Pons (tissue), 1 donor: ENCODE measurements at regions not wholly inside any gene's neighbourhood (a gene's known extent, or its start where the extent isn't known, plus 50 kb on each side); places are given as distances from the start of the nearest gene placed in this dataset.

Source experiments
- DNase-seq: peaks from one replicate; pipeline ENCODE4 v3.0.0-alpha.2; 2016; ENCODE audit warnings: low spot score

DNA sequence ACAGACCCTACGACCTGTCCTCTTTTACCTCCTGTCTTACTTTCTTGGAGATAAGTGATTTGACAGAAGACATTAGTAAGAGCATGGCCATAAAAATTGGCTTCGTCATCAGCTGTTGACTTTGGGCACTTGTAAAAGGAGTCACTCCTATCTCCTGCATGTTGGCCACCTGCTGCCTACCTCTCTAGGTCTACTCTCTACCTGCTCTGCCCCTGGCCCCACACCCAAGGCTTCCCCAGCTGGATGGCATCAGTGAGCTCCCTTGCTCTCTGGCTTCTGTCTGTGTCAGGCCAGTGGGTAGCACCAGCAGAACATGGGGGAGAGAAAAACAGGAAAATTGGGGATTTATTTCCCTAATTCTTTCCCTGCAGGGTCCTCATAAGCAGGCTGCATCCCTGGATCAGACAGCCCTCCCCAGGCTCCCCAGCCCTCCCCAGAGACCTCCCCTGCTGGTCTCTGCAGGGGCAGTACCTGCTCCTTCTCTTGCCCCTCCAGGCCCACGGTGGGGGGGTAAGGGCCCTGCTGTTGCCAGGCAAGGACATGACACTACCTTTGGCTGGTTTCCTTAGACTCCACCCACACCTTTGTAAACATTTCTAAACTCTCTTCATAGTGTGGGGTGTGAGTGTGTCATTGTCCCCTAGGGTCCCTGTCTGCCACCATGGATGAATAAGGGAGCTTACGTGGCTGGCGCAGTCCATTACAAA is 157.0 kb upstream of the NECTIN1 start:
- no peak for DNase-seq

DNA sequence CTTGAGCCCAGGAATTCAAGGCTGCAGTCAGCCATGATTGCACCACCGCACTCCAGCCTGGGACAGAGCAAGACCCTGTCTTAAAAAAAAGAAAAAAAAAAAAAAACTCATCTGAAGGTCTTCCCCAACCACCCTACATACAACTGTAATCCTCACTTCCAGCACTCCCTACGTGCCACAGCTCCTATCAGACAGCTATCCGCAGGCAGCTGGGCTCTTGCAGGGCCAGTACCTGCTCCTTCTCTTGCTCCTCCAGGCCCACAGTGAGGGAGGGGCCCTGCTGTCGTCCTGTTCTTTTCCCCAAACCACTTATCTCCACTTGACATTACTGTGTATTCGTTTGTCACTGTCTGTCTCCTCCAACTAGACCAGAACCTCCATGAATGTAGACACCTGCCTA is 156.1 kb upstream of the NECTIN1 start:
- DNase-seq: no peak

DNA sequence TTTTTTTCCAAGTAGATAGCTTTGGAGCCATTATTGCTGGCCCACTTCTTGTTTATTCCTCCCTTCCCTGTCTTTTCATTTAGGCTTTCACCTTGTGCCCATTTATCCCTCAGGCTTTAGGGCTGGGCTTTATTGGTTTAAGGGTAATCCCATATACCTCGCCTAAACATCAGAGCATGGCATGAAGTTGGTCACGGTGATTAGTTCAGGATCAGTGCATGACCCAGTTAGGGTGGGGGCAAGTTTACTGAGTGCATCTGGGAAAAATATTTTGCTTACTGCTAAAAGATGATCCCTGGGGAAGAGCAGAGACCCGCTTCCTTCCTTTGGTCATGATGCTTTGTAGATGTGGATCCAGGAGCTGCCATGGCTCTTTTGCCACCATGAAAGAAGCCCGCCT is 153.3 kb upstream of the NECTIN1 start:
- DNase-seq: no peak

DNA sequence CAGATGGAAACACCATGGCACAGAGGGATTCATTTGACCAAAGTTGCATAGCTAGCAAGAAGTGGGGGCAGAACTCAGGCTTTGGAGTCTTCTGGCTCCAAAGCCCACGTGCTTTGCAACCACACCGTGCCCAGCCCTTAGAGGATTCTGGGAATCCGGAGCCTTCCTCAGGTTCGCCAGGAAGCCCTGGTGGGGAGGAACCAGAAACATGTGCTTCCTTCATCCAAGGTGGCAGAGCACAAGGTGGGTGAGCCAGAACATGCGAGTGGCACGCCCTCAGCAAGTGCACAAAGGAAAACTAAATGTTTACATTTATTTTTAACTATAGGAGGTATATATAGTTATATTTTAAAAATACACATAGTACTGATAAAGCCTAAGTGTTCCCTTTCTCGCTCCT is 151.9 kb upstream of the NECTIN1 start:
- DNase-seq: no peak

DNA sequence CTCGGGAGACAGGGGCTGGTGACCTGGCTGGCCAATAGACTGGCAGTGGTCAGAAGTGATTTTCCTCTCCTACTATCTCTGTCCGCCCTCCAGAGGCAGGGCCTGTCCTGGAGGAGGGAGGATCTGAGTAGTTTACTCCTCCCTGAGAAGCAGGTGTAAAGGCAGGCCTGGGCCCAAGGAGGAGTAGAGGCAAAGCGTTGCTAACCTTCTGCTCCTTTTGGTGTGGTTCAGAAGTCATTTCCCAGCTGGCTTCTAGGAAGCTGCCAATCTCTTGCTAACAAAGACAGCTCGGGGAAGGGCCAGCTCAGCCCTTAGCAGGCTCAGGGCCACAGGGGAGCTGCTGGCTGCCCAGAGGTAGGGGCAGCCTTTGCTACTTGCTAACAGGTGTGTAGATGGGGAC is 151.1 kb upstream of the NECTIN1 start:
- DNase-seq: no peak

DNA sequence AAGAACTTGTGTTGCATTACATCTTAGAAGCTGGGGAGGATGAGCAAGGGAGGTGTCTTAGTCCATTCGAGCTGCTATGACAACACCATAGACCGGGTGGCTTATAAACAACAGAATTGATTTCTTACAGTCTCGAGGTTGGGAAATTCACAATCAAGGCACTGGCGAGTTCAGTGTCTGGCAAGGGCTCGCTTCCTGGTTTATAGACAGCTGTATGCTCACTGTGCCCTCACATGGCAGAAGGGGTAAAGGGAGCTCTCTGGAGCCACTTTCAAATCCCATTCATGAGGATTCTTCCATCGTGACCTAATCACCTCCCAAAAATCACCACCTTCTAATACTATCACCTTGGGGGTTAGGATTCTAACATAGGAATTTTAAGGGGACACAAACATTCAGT is 150.0 kb upstream of the NECTIN1 start:
- DNase-seq: peak; percentile 53

DNA sequence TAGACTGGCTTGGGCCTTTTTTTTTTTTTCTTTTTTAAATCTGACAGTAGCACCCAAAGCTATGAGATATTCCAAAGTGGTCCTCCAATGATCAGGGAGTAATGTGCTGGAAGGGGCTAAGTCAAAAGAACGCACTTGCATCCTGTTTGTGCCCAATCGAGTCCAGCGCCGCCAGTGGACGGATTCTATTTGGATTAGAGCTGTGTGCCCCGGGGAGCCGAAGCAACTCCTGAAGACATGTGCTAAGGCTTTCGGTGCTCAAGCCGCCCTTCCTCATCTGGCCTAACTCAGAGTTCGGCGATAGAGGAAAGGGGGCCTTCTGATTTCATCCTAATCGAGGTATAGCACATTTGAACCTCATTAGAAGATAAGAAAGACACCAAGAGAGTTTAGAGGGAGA is 147.8 kb upstream of the NECTIN1 start:
- DNase-seq: no peak

DNA sequence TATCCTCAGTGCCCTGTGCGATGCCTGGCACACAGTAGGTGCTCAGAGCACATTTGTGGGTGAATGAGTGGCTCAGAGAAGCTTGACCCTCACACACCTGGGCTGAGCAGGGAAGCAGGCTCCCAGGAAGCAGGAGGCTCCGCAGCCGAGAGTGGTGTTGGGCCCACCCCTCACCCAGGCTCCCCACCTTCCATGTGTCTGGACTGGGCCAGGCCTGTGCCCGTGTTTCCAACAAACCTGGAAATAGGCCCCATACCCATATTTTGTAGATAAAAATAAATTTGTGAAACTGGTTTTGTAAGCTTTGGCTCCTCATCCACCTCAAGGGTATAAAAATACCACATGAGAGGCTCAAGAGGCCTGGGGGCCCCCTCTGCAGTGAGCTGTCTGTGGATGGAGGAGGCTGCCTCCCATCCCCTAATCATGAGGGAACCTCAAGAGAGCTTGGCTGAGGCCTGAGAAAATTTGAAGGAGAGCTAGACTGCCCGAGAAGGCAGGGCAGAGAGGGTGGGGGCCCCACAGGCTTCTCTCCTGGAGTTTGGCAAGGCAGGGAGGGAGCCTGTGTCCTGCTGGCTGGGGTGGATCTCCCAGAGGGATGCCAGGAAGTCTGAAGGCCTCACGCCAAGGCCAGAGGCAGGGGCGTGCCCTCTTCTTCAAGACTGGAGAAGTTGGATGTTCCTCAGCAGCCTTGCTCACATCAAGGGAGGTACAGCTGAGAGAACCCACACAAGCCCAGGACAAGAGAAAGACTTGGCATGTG is 147.0 kb upstream of the NECTIN1 start:
- DNase-seq: no peak

DNA sequence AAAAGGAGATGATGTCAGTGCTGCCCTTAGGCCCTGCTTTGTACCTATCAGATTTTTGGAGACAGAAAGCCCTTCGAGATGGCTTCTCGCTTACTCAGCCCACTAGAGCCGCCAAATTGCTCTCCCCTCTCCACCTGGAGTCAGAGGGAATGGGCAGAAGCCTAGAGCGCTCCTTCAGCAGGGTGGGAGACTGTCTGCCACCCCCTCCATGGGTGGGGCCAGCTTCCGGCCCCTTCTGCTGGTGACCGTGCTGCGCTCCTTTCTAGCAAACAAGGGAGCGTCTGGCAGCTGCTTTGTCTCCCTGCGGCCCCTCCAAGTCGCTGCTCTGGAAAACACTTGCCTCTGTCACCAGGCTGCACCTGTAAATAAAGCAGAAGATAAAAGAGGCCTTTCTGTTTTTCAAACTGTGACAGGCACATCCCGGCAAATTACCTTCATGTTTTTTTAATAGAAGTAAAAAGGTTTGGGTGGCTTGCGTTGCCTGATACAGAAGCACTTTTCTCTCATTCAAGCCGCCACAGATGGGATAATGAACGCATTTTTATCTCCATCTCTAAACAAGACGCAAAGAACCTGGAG is 145.7 kb upstream of the NECTIN1 start:
- no peak for DNase-seq

DNA sequence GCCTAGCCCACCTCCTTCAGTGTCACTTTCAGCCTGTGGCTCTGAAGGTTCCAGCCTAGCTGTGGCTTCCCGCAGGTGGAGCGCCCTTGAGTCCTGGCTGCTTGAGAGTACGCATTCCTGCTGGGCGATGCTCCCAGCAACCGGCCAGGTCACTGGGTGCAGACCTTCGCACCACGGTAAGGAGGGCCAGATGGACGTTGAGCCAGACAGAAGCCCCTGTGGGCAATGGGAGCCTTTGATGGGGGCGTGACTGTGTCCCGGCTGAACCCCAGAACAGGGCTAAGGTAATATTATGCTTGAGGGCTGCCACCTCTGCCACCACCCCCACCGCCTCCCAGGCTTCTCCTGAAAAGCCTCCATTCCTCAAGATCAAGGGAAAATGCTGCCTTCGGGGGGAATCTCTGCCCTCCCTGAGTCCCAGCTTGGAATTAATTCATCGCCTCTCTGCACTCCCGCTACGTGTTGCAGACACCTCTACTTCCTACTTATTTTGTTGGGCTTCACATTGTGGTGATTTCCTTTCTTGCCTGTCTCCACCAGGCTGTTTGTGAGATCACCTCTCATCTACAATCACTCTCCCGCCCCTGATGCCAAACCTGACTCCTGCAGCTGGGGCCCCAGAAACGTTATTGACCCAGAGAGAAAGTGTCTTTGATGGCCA is 144.9 kb upstream of the NECTIN1 start:
- DNase-seq: no peak

DNA sequence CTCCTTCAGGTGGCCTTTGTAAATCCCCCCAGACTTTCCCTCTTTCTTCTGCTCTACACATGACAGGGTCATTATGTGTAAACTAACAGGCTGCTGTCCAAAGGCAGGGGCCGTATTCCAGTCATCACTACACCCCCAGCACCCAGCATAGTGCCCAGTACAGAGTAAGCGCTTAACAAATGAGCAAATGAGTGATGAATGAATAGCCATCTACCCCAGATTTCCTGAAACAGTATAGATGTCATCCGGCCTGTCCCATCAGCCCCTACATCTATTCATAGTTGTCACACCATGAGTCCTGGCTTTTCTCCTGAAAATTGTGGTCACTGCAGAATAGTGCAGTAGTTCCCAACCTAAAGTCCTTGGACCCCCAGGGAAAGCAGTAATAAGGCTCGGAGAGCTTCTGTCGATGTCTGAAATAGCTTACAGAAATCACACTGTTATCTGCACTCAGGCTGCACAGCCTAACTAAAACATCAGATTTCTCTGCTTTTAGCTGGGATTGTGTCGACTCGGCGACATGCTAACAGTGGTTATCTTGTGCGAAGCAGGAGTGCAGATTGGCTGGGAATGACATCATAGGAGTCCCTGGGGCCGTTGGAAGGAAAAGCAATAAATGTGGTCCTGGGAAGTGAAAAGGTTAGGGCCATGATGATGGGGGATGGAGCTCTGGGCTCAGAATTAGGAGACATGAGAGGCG is 143.8 kb upstream of the NECTIN1 start:
- no peak for DNase-seq

DNA sequence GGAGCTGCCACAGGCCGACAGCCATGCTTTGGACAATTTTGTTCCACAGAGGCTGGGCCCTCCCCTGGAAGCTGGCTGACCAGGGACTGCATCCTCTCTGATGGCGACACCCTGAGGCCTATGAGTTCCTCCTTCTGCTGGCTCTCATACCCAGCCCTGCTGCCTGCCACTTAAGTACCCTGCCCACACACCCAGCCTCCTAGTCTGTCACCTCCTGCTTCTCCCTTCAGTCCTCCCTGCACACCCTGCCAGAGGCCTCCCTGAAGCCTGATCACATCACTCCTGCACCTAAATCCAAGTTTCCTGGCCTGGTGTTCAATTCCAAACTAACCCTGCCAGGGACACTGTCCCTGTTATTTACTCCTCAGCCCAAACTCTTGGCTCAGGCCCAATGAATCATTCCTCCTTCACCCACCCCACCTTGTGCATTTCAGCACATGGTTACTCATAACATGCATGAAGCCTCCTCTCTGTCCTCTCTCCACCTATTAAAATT is 136.7 kb upstream of the NECTIN1 start:
- no peak for DNase-seq

DNA sequence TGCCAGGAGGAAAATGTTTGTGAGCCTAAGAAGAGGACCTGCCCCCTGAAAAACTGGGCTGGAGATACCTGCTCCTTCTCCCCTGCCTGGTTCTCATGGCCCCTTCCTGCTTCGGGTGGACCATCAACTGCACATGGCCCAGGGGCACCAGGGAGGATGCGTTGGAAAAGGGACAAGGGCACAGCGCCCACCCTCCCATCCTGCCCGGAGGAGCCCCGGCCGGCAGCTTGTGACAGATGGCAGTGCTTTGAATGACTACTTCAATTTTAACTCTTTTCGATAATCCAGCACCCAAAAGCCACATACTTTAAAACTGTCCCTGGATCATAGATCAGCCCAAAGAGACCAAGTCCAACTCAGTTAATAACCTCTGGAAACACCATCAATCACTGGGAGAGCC is 135.8 kb upstream of the NECTIN1 start:
- DNase-seq: no peak

DNA sequence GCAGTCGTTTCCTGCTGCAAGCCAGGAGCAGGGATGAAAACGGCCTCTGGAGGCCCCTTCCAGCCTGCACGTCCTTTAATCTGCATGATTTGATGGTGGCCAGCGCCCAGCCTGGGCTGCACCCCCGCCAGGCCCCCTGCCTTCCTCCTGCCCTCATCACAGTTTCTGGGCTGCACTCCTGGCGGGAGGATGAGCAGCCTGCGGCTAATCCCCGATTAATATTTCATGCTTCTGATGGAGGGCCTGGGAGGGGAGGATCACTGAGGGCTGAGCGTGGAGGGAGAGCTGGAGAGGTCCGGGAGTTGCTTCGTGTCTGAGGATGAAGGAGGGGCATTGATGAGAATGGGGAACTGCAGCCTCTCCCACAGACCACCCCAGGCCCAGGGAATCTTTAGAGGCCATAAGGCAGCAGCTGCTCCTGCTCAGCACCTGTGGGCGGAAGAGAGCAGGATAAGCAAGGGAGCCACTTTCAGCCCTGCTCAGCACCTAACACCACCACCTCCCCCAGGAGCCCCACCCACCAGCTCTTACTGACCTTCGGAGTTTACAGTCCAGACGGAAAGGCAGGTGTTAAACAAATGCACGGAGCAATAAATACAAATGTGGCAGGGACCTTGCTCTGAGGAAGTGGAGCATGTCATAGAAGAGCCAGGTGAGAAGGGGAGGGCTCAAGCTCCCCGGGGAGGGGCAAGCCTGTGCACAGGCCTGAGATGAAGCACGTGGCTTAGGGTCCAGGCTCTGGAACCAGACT is 135.0 kb upstream of the NECTIN1 start:
- no peak for DNase-seq

DNA sequence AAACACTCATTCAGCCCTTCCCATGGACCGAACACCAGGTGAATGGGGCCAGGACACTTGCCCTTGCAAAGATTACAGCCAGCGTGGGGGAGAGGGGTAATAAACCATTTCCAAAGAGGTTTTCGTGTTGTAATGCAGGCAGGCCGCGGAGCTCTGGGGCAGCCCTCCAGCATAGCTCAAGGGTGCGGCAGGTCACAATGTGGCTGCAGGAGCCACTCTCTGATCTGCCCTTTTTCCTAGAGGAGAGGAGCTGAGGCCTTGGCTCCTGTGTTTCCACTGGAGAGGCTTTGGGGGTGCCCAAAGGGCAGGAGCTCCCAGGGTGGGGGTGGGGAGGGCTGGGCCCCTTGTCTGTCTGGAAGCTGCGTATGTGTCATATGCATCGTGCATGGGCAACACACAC is 134.2 kb upstream of the NECTIN1 start:
- DNase-seq: no peak

DNA sequence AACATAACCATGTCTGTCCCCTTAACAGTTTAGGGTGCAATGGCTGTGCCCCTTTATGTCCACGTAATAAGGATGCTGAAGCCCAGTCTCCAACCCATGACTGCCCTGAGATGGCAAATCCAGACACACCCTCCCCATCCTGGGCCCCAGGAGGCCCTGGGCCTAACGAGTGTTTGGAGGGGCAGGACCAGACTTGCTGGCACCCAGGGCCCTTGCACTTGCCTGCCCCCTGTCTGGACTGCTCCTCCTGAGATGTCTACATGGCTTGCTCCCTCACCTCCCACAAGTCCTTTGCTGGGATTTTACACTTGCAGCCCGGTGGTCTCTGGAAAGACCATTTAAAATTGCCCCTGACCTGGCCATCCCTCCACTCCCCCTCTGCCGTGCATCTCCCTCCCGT is 132.2 kb upstream of the NECTIN1 start:
- DNase-seq: no peak

DNA sequence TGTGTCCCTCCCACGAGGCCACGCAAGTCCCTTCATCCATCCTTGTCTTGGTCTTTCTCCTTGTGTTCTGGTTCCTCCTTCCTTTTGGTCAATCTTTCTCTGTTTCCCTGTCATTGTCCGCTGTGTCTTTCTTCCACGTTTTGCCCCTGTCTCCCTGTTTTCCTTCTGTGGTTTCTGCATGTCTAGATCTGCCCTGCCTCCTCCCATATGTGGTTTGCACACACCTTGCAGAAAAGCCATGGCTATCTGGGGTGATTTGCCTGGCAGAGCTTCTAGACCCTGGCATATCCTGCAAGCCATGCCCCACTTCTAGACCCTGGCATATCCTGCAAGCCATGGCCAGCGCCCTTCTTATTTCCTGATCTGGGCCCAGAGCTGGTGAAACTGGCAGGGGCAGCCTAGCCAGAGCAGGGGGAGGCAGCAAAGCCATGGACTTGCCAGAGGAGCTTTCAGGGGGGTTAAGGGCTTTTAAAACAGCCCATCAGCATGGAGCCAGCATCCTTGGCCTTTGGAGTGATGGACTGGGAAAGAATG is 131.6 kb upstream of the NECTIN1 start:
- no peak for DNase-seq

DNA sequence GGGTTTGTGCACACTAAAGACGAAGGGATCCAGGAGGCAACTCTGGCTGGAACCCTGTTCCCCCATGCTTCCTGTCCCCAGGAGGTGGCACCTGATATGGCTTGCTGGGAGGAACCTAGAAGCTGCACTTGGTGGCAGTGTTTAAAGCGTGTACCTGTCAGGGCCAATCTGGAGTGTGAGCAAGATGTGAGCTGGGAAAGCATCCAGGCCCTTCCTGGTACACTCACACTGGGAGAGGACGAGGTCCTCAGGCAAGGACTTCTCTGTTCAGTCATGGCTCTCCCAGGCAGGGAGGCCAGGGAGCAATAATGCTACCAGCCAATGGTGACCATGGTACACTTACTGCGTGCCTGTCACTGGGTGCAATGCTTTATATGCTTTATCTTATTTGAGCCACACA is 130.7 kb upstream of the NECTIN1 start:
- peak; percentile 2 for DNase-seq

DNA sequence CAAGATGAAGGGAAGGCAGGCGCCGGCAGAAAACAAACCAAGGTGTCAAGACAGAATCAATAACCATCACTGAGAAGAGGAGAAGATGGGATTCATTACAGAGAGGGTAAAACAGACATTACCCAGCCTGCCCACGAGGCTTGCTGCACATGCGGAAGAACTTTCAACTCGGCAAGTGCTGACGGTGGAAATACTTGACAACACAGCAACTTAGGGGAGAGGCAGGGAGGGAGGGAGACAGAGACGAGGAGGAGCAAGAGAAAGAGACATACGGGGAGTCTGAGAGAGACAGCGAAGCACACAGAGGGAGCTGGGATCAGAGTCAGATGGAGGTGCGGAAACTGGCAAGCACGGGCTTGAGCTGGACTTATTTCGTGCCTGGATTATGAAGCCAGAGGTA is 129.3 kb upstream of the NECTIN1 start:
- no peak for DNase-seq

DNA sequence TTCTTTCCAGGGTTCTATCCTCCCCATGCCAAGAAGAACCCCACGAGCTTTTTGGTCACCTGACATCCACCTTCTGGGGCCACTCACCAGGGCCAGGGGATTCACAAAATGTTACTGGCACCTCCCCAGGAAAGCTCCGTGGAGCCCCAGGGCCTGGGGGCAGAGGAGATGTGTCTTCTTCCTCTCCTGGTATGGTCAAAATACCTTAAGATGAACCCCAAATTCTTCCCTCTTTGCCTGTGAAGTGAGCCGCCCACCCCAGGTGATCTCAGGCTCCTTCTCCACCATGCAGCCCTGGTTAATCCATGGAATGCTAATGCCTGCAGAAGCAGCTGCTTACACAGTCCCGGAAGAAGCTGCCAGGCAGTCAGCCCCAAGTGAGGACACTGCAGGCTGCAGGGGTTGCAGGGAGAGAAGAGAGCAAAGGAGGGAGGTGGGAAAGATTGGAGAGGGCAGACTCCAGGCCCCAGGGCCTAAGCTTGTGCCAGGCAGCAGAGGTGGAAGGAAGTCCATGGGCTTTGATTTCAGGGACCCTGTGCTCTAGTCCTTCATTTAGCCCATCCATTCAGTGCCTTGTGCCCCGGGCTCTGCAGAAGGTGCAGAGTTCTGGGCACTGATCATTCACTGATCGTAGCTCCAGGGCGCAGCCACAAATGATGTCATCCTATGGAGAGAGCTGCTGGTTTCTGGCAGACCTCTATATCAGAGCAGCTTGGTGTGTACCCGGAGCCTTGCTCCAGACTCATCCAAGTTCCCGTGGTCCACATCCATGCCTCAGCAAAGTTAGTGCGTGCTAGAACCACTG is 127.9 kb upstream of the NECTIN1 start:
- peak; percentile 7 for DNase-seq
